Epithelial cell of esophagus (primary cell): ENCODE measurements at regions not wholly inside any gene's neighbourhood (a gene's known extent, or its start where the extent isn't known, plus 50 kb on each side); places are given as distances from the start of the nearest gene placed in this dataset.

Source experiments
- DNase-seq: peaks from one replicate; pipeline ENCODE4 v3.0.0; 2010; ENCODE audit warnings: low read depth
- H3K4me3 ChIP-seq: 2 replicates; pipeline ENCODE4 v1.5.1; 2011; ENCODE audit warnings: mild to moderate bottlenecking, low read length, control low read depth
- CTCF ChIP-seq: IDR thresholded peaks from 2 replicates; pipeline ENCODE4 v1.5.1; 2011; ENCODE audit warnings: low read depth, mild to moderate bottlenecking, low read length, control low read depth, inconsistent platforms; ENCODE audit not compliant: insufficient read depth; ENCODE audit errors: missing control alignments

- no peak for TF ChIP-seq CTCF
- DNase-seq = no peak
- no peak overlapping the region for H3K4me3 ChIP-seq
These were observed 126.6 kb downstream of the VAPA start for GRCh38 chr18:10040287-10041011.

GRCh38 chr18:10041180-10041579 is 127.4 kb downstream of the VAPA start:
- no peak overlapping the region for H3K4me3 ChIP-seq
- TF ChIP-seq CTCF = no peak
- no peak for DNase-seq

GRCh38 chr18:10042492-10042891 is 128.7 kb downstream of the VAPA start:
- DNase-seq = no peak
- H3K4me3 ChIP-seq = no peak overlapping the region
- TF ChIP-seq CTCF = no peak

- no peak overlapping the region for H3K4me3 ChIP-seq
- DNase-seq = no peak
- no peak for TF ChIP-seq CTCF
These were observed 130.2 kb downstream of the VAPA start for GRCh38 chr18:10044054-10044453.

GRCh38 chr18:10045296-10045891 is 131.6 kb downstream of the VAPA start:
- TF ChIP-seq CTCF = no peak
- DNase-seq = no peak
- H3K4me3 ChIP-seq = no peak overlapping the region

GRCh38 chr18:10046178-10046807 is 132.5 kb downstream of the VAPA start:
- H3K4me3 ChIP-seq = no peak overlapping the region
- DNase-seq = no peak
- no peak for TF ChIP-seq CTCF
